ENCODE measurements at regions not wholly inside any gene's neighbourhood (a gene's known extent, or its start where the extent isn't known, plus 50 kb on each side); places are given as distances from the start of the nearest gene placed in this dataset.

GRCh38 chr9:31839273-31839672, 545.2 kb upstream of the ACO1 start:
- ChIA-PET POLR2A (interaction anchor here (0.6 kb wide), 1 partner anchor 807 kb away, joined by 5 read pairs; no protein-coding TSS in a partner anchor), CTCF (no interaction called here)
- H3K4me3 ChIP-seq (ENCODE audit: control insufficient read depth in 1 of 7, extremely low read depth in 1 of 7, insufficient read depth in 4 of 7, low read depth in 2 of 7, low read length in 6 of 7): no peak overlapping the region
- H3K9me3 ChIP-seq (ENCODE audit: control extremely low read depth in 1 of 5, control insufficient read depth in 4 of 5, insufficient read depth in 2 of 5, low read depth in 1 of 5, low read length in 4 of 5): no peaks in the 10 kb centered on the region
- no peaks in the 10 kb centered on the region for H3K36me3 ChIP-seq (ENCODE audit: control insufficient read depth in 4 of 4, insufficient read depth in 4 of 4, low read length in 3 of 4)
- H3K27me3 ChIP-seq (replicated peaks in 2 of 5; ENCODE audit: control insufficient read depth in 4 of 5, insufficient read depth in 5 of 5, low read length in 4 of 5): no peaks in the 10 kb centered on the region
- no peak overlapping the region for H3K27ac ChIP-seq (ENCODE audit: insufficient read depth in 1 of 2, low read depth in 1 of 2, low read length in 2 of 2, poor library complexity in 1 of 2, severe bottlenecking in 2 of 2)
- peak in 1 of 3 donors; percentile 0 for DNase-seq
- no peaks in the 10 kb centered on the region for H3K4me1 ChIP-seq (ENCODE audit: control extremely low read depth in 1 of 4, control insufficient read depth in 4 of 4, insufficient read depth in 4 of 4, low read length in 3 of 4)
- WGBS (ENCODE audit: insufficient coverage): 100% methylated on average over 1 of the region's 1 CpG

GRCh38 chr9:31840702-31841101, 543.7 kb upstream of the ACO1 start:
- ChIA-PET POLR2A (no interaction called here), CTCF (no interaction called here)
- H3K36me3 ChIP-seq (ENCODE audit: control insufficient read depth in 4 of 4, insufficient read depth in 4 of 4, low read length in 3 of 4): no peaks in the 10 kb centered on the region
- H3K4me1 ChIP-seq (ENCODE audit: control extremely low read depth in 1 of 4, control insufficient read depth in 4 of 4, insufficient read depth in 4 of 4, low read length in 3 of 4): no peaks in the 10 kb centered on the region
- WGBS (ENCODE audit: insufficient coverage): 100% methylated on average over 1 of the region's 4 CpGs
- H3K27ac ChIP-seq (ENCODE audit: insufficient read depth in 1 of 2, low read depth in 1 of 2, low read length in 2 of 2, poor library complexity in 1 of 2, severe bottlenecking in 2 of 2): no peak overlapping the region
- DNase-seq: no peak
- H3K4me3 ChIP-seq (ENCODE audit: control insufficient read depth in 1 of 7, extremely low read depth in 1 of 7, insufficient read depth in 4 of 7, low read depth in 2 of 7, low read length in 6 of 7): no peak overlapping the region
- no peaks in the 10 kb centered on the region for H3K27me3 ChIP-seq (replicated peaks in 2 of 5; ENCODE audit: control insufficient read depth in 4 of 5, insufficient read depth in 5 of 5, low read length in 4 of 5)
- H3K9me3 ChIP-seq (ENCODE audit: control extremely low read depth in 1 of 5, control insufficient read depth in 4 of 5, insufficient read depth in 2 of 5, low read depth in 1 of 5, low read length in 4 of 5): no peaks in the 10 kb centered on the region

GRCh38 chr9:31847963-31848362, 536.5 kb upstream of the ACO1 start:
- H3K27ac ChIP-seq (ENCODE audit: insufficient read depth in 1 of 2, low read depth in 1 of 2, low read length in 2 of 2, poor library complexity in 1 of 2, severe bottlenecking in 2 of 2): no peak overlapping the region
- no peaks in the 10 kb centered on the region for H3K4me1 ChIP-seq (ENCODE audit: control extremely low read depth in 1 of 4, control insufficient read depth in 4 of 4, insufficient read depth in 4 of 4, low read length in 3 of 4)
- no CpG with 5 or more reads among the region's 1 CpG for WGBS (ENCODE audit: insufficient coverage)
- no peaks in the 10 kb centered on the region for H3K9me3 ChIP-seq (ENCODE audit: control extremely low read depth in 1 of 5, control insufficient read depth in 4 of 5, insufficient read depth in 2 of 5, low read depth in 1 of 5, low read length in 4 of 5)
- H3K36me3 ChIP-seq (ENCODE audit: control insufficient read depth in 4 of 4, insufficient read depth in 4 of 4, low read length in 3 of 4): no peaks in the 10 kb centered on the region
- H3K4me3 ChIP-seq (ENCODE audit: control insufficient read depth in 1 of 7, extremely low read depth in 1 of 7, insufficient read depth in 4 of 7, low read depth in 2 of 7, low read length in 6 of 7): no peak overlapping the region
- DNase-seq: no peak
- ChIA-PET CTCF (no interaction called here), POLR2A (no interaction called here)
- no peaks in the 10 kb centered on the region for H3K27me3 ChIP-seq (replicated peaks in 2 of 5; ENCODE audit: control insufficient read depth in 4 of 5, insufficient read depth in 5 of 5, low read length in 4 of 5)

GRCh38 chr9:31848505-31849285, 535.7 kb upstream of the ACO1 start:
- ChIA-PET CTCF (no interaction called here), POLR2A (no interaction called here)
- no peak for DNase-seq
- Histone ChIP-seq H3K4me1 (ENCODE audit: control extremely low read depth in 1 of 4, control insufficient read depth in 4 of 4, insufficient read depth in 4 of 4, low read length in 3 of 4) (no peaks in the 10 kb centered on the region), H3K36me3 (ENCODE audit: control insufficient read depth in 4 of 4, insufficient read depth in 4 of 4, low read length in 3 of 4) (no peaks in the 10 kb centered on the region), H3K9me3 (ENCODE audit: control extremely low read depth in 1 of 5, control insufficient read depth in 4 of 5, insufficient read depth in 2 of 5, low read depth in 1 of 5, low read length in 4 of 5) (no peaks in the 10 kb centered on the region), H3K27me3 (replicated peaks in 2 of 5; ENCODE audit: control insufficient read depth in 4 of 5, insufficient read depth in 5 of 5, low read length in 4 of 5) (no peaks in the 10 kb centered on the region), H3K4me3 (ENCODE audit: control insufficient read depth in 1 of 7, extremely low read depth in 1 of 7, insufficient read depth in 4 of 7, low read depth in 2 of 7, low read length in 6 of 7) (no peak overlapping the region), H3K27ac (ENCODE audit: insufficient read depth in 1 of 2, low read depth in 1 of 2, low read length in 2 of 2, poor library complexity in 1 of 2, severe bottlenecking in 2 of 2) (no peak overlapping the region)
- WGBS (ENCODE audit: insufficient coverage): 91% methylated on average over 16 of the region's 19 CpGs

GRCh38 chr9:31854187-31854586, 530.3 kb upstream of the ACO1 start:
- no peak for DNase-seq
- CTCF ChIA-PET: no interaction called here
- WGBS (ENCODE audit: insufficient coverage): 96% methylated on average over 3 of the region's 3 CpGs

DNA sequence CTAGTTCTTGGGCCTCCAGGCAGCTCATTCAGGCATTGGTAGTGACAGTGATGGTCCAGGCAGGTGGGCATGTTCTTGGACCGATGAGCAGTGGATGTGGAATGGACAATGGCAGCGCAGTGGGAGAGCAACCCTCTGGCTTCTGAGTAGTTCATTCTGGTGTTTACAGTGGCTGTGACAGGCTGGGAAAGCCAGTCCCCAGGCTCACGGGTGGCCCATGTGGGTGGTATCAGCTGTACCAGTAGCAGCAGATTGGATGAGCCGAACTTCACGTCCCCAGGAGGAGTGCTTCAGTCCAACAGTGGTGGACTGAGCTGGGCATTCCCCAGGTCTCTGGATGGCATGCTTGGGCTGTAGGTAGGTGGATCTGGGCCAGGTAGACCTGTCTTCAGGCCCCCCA, 515.6 kb upstream of the ACO1 start:
- DNase-seq: no peak
- 98% methylated on average over 5 of the region's 5 CpGs for WGBS (ENCODE audit: insufficient coverage)
- Histone ChIP-seq H3K36me3 (ENCODE audit: control insufficient read depth in 4 of 4, insufficient read depth in 4 of 4, low read length in 3 of 4) (no peaks in the 10 kb centered on the region), H3K4me1 (ENCODE audit: control extremely low read depth in 1 of 4, control insufficient read depth in 4 of 4, insufficient read depth in 4 of 4, low read length in 3 of 4) (no peaks in the 10 kb centered on the region), H3K27me3 (replicated peaks in 2 of 5; ENCODE audit: control insufficient read depth in 4 of 5, insufficient read depth in 5 of 5, low read length in 4 of 5) (no peaks in the 10 kb centered on the region), H3K9me3 (ENCODE audit: control extremely low read depth in 1 of 5, control insufficient read depth in 4 of 5, insufficient read depth in 2 of 5, low read depth in 1 of 5, low read length in 4 of 5) (peaks cover 0 to 6% (median 1%) of the 10 kb centered on the region in 5 experiments), H3K4me3 (ENCODE audit: control insufficient read depth in 1 of 7, extremely low read depth in 1 of 7, insufficient read depth in 4 of 7, low read depth in 2 of 7, low read length in 6 of 7) (no peak overlapping the region), H3K27ac (ENCODE audit: insufficient read depth in 1 of 2, low read depth in 1 of 2, low read length in 2 of 2, poor library complexity in 1 of 2, severe bottlenecking in 2 of 2) (no peak overlapping the region)
- POLR2A ChIA-PET: no interaction called here
- CTCF ChIA-PET: no interaction called here

More at GRCh38 chr9:31854187-31854586, 530.3 kb upstream of the ACO1 start:
- H3K27ac ChIP-seq (ENCODE audit: insufficient read depth in 1 of 2, low read depth in 1 of 2, low read length in 2 of 2, poor library complexity in 1 of 2, severe bottlenecking in 2 of 2): no peak overlapping the region
- no peak overlapping the region for H3K4me3 ChIP-seq (ENCODE audit: control insufficient read depth in 1 of 7, extremely low read depth in 1 of 7, insufficient read depth in 4 of 7, low read depth in 2 of 7, low read length in 6 of 7)
- H3K36me3 ChIP-seq (ENCODE audit: control insufficient read depth in 4 of 4, insufficient read depth in 4 of 4, low read length in 3 of 4): no peaks in the 10 kb centered on the region
- POLR2A ChIA-PET: no interaction called here
- H3K9me3 ChIP-seq (ENCODE audit: control extremely low read depth in 1 of 5, control insufficient read depth in 4 of 5, insufficient read depth in 2 of 5, low read depth in 1 of 5, low read length in 4 of 5): no peaks in the 10 kb centered on the region
- no peaks in the 10 kb centered on the region for H3K4me1 ChIP-seq (ENCODE audit: control extremely low read depth in 1 of 4, control insufficient read depth in 4 of 4, insufficient read depth in 4 of 4, low read length in 3 of 4)
- no peaks in the 10 kb centered on the region for H3K27me3 ChIP-seq (replicated peaks in 2 of 5; ENCODE audit: control insufficient read depth in 4 of 5, insufficient read depth in 5 of 5, low read length in 4 of 5)

DNA sequence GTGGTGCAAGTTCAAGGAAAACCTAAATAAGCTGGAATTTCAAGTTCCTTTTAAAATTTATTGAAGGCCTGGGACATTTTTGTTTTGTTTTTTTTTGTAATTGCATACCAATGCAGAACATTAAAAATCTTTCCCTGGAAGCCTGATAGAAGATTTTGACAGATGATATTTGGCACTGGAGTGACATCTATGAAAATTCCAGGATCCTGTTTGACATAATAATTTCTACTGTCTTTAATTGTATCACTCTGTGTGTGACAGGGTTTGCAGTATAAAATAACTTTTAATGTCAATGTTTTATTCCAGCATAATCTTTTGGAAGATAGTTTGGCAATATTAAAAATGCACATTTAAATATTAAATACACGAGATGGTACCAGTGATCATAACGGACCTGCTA, 514.2 kb upstream of the ACO1 start:
- H3K9me3 ChIP-seq (ENCODE audit: control extremely low read depth in 1 of 5, control insufficient read depth in 4 of 5, insufficient read depth in 2 of 5, low read depth in 1 of 5, low read length in 4 of 5): peaks cover 0 to 6% (median 1%) of the 10 kb centered on the region in 5 experiments
- H3K4me1 ChIP-seq (ENCODE audit: control extremely low read depth in 1 of 4, control insufficient read depth in 4 of 4, insufficient read depth in 4 of 4, low read length in 3 of 4): no peaks in the 10 kb centered on the region
- POLR2A ChIA-PET: no interaction called here
- CTCF ChIA-PET: no interaction called here
- H3K27me3 ChIP-seq (replicated peaks in 2 of 5; ENCODE audit: control insufficient read depth in 4 of 5, insufficient read depth in 5 of 5, low read length in 4 of 5): no peaks in the 10 kb centered on the region
- H3K27ac ChIP-seq (ENCODE audit: insufficient read depth in 1 of 2, low read depth in 1 of 2, low read length in 2 of 2, poor library complexity in 1 of 2, severe bottlenecking in 2 of 2): no peak overlapping the region
- no peaks in the 10 kb centered on the region for H3K36me3 ChIP-seq (ENCODE audit: control insufficient read depth in 4 of 4, insufficient read depth in 4 of 4, low read length in 3 of 4)
- DNase-seq: no peak
- no peak overlapping the region for H3K4me3 ChIP-seq (ENCODE audit: control insufficient read depth in 1 of 7, extremely low read depth in 1 of 7, insufficient read depth in 4 of 7, low read depth in 2 of 7, low read length in 6 of 7)
- 94% methylated on average over 2 of the region's 2 CpGs for WGBS (ENCODE audit: insufficient coverage)
